GM23338 (cell line): ENCODE measurements at regions not wholly inside any gene's neighbourhood (a gene's known extent, or its start where the extent isn't known, plus 50 kb on each side); places are given as distances from the start of the nearest gene placed in this dataset.

Experiments
- ATAC-seq: fragments of 200-7000 bp; cut with Tn5 transposase; 3 replicates; pipeline ENCODE4 v1.9.1; 2020
- DNase-seq: peaks from one replicate; pipeline ENCODE4 v3.0.0-alpha.2; 2015; ENCODE audit warnings: low spot score
- H2AFZ ChIP-seq: fragments of 200-600 bp; sonication (generic); 2 replicates; pipeline ENCODE4 v1.8.0; 2016; ENCODE audit warnings: antibody characterized with exemption, mild to moderate bottlenecking, moderate library complexity
- H3F3A ChIP-seq: fragments of 200-600 bp; sonication (generic); replicated peaks from 2 replicates; pipeline ENCODE4 v1.8.0; 2017; ENCODE audit warnings: antibody characterized with exemption, mixed run types, low read depth
- H3K27ac ChIP-seq: fragments of 200-600 bp; sonication (generic); 2 replicates; pipeline ENCODE4 v1.6.1; 2016; ENCODE audit warnings: low read depth
- H3K27me3 ChIP-seq: fragments of 200-600 bp; sonication (generic); 2 replicates; pipeline ENCODE4 v1.8.0; 2016; ENCODE audit warnings: mild to moderate bottlenecking, mixed run types, moderate library complexity; ENCODE audit not compliant: insufficient read depth
- H3K36me3 ChIP-seq: fragments of 200-600 bp; sonication (generic); 2 replicates; pipeline ENCODE4 v1.8.0; 2016; ENCODE audit warnings: mild to moderate bottlenecking; ENCODE audit not compliant: insufficient read depth
- H3K4me1 ChIP-seq: fragments of 200-600 bp; sonication (generic); 2 replicates; pipeline ENCODE4 v1.8.0; 2016; ENCODE audit warnings: mild to moderate bottlenecking, moderate library complexity; ENCODE audit not compliant: insufficient read depth
- H3K4me2 ChIP-seq: fragments of 200-600 bp; sonication (generic); 2 replicates; pipeline ENCODE4 v1.7.1; 2017; ENCODE audit warnings: mixed run types
- H3K4me3 ChIP-seq: fragments of 200-600 bp; sonication (generic); 2 replicates; pipeline ENCODE4 v1.6.1; 2016; ENCODE audit warnings: mixed run types
- H3K79me2 ChIP-seq: fragments of 200-600 bp; sonication (generic); replicated peaks from 2 replicates; pipeline ENCODE4 v1.8.0; 2017; ENCODE audit warnings: mild to moderate bottlenecking; ENCODE audit not compliant: insufficient read depth
- H3K9me2 ChIP-seq: fragments of 200-600 bp; sonication (generic); 2 replicates; pipeline ENCODE4 v1.8.0; 2017; ENCODE audit not compliant: insufficient read depth
- H4K20me1 ChIP-seq: fragments of 200-600 bp; sonication (generic); replicated peaks from 2 replicates; pipeline ENCODE4 v1.8.0; 2017; ENCODE audit warnings: mild to moderate bottlenecking; ENCODE audit not compliant: insufficient read depth
- H3K27ac Mint-ChIP-seq: 2 replicates; pipeline ENCODE4 v1.8.0; 2020; ENCODE audit warnings: inconsistent platforms, mild to moderate bottlenecking, moderate library complexity, mixed read lengths
- H3K27me3 Mint-ChIP-seq: 3 replicates; pipeline ENCODE4 v1.8.0; 2022; ENCODE audit warnings: low read depth, mild to moderate bottlenecking, moderate library complexity, mixed read lengths, inconsistent platforms; ENCODE audit not compliant: insufficient read depth, poor library complexity
- H3K36me3 Mint-ChIP-seq: 3 replicates; pipeline ENCODE4 v1.8.0; 2021; ENCODE audit warnings: low read depth, mild to moderate bottlenecking, inconsistent platforms, moderate library complexity, mixed read lengths
- H3K4me1 Mint-ChIP-seq: 3 replicates; pipeline ENCODE4 v1.8.0; 2020; ENCODE audit warnings: mild to moderate bottlenecking, inconsistent platforms, mixed read lengths
- H3K4me3 Mint-ChIP-seq: 3 replicates; pipeline ENCODE4 v1.8.0; 2021; ENCODE audit warnings: moderate library complexity, mild to moderate bottlenecking, inconsistent platforms, mixed read lengths
- H3K9me3 Mint-ChIP-seq: 3 replicates; pipeline ENCODE4 v1.8.0; 2020; ENCODE audit warnings: moderate library complexity, mild to moderate bottlenecking, inconsistent platforms, mixed read lengths
- CTCF ChIP-seq, 2 experiments: fragments of 200-600 bp in 1 of 2; sonication (generic) in 1 of 2; conservative IDR thresholded peaks; 2 replicates each; pipeline versions ENCODE4 v1.5.1 to v1.6.1; 2016 to 2017; ENCODE audit warnings: antibody characterized with exemption in 2 of 2, low read depth in 2 of 2, mild to moderate bottlenecking in 2 of 2, moderate library complexity in 1 of 2
- ETS1 ChIP-seq: IDR thresholded peaks from 2 replicates; pipeline ENCODE4 v1.6.1; 2016; ENCODE audit warnings: antibody characterized with exemption
- EZH2phosphoT487 ChIP-seq: fragments of 200-600 bp; sonication (generic); IDR thresholded peaks from one replicate; pipeline ENCODE4 v1.8.1; 2018; ENCODE audit warnings: antibody characterized with exemption; ENCODE audit not compliant: unreplicated experiment
- JUNB ChIP-seq: IDR thresholded peaks from one replicate; pipeline ENCODE4 v1.6.1; 2016; ENCODE audit warnings: antibody characterized with exemption; ENCODE audit not compliant: unreplicated experiment
- NANOG ChIP-seq: IDR thresholded peaks from 2 replicates; pipeline ENCODE4 v1.6.1; 2016; ENCODE audit warnings: antibody characterized with exemption, borderline replicate concordance
- POLR2AphosphoS5 ChIP-seq: IDR thresholded peaks from 2 replicates; pipeline ENCODE4 v1.6.1; 2016; ENCODE audit warnings: antibody characterized with exemption, low read depth
- REST ChIP-seq: IDR thresholded peaks from one replicate; pipeline ENCODE4 v1.6.1; 2018; ENCODE audit warnings: antibody characterized with exemption; ENCODE audit not compliant: unreplicated experiment
- ZNF462 ChIP-seq: fragments of 250-450 bp; sonication (Bioruptor Pico); IDR thresholded peaks from 2 replicates; pipeline ENCODE4 v1.5.0; 2020; ENCODE audit warnings: mild to moderate bottlenecking, moderate library complexity

- TF ChIP-seq CTCF (conservative IDR thresholded peaks at IDR 0.05; ENCODE audit: low read depth in 2 of 2) = no peak
- no peak for TF ChIP-seq EZH2phosphoT487
- TF ChIP-seq ETS1 = no peak
- TF ChIP-seq POLR2AphosphoS5 = no peak
Measured at GRCh38 chr4:136557396-136557795, 974.9 kb downstream of the PCDH18 start (continued).

GRCh38 chr4:136554033-136554432 lies 978.3 kb downstream of the PCDH18 start:
- Histone ChIP-seq H3K4me2 (no peak overlapping the region), H3K4me1 (no peaks in the 10 kb centered on the region), H3K4me3 (no peak overlapping the region), H3K36me3 (no peaks in the 10 kb centered on the region), H3K79me2 (no peaks in the 10 kb centered on the region), H3F3A (no peaks in the 10 kb centered on the region), H2AFZ (no peak overlapping the region), H3K9me2 (no peaks in the 10 kb centered on the region), H3K27me3 (no peaks in the 10 kb centered on the region), H4K20me1 (no peaks in the 10 kb centered on the region), H3K27ac (no peak overlapping the region)
- H3K27ac Mint-ChIP-seq = no peak overlapping the region
- no peaks in the 10 kb centered on the region; the same call in 2 of the 3 replicates for H3K9me3 Mint-ChIP-seq
- no peaks in the 10 kb centered on the region; the same call in 2 of the 3 replicates for H3K4me1 Mint-ChIP-seq
- H3K4me3 Mint-ChIP-seq = no peak overlapping the region
- H3K36me3 Mint-ChIP-seq = no peaks in the 10 kb centered on the region
- no peaks in the 10 kb centered on the region for H3K27me3 Mint-ChIP-seq
- DNase-seq (no peak), ATAC-seq (no peak)
- TF ChIP-seq REST (no peak), ETS1 (no peak), EZH2phosphoT487 (no peak), CTCF (conservative IDR thresholded peaks at IDR 0.05; ENCODE audit: low read depth in 2 of 2) (no peak), POLR2AphosphoS5 (no peak), ZNF462 (no peak), JUNB (no peak), NANOG (no peak)
